AG08395 (cell line): ENCODE measurements at regions not wholly inside any gene's neighbourhood (a gene's known extent, or its start where the extent isn't known, plus 50 kb on each side); places are given as distances from the start of the nearest gene placed in this dataset.
"Not testable (repeated sequence)": the region's sequence is repeated elsewhere in the genome, so short reads cannot be mapped to it uniquely, and the experiment has no call there.

ENCODE experiments used
- DNase-seq: peaks from one replicate; pipeline ENCODE4 v3.0.0; 2012; ENCODE audit warnings: mixed read lengths, low spot score

DNA sequence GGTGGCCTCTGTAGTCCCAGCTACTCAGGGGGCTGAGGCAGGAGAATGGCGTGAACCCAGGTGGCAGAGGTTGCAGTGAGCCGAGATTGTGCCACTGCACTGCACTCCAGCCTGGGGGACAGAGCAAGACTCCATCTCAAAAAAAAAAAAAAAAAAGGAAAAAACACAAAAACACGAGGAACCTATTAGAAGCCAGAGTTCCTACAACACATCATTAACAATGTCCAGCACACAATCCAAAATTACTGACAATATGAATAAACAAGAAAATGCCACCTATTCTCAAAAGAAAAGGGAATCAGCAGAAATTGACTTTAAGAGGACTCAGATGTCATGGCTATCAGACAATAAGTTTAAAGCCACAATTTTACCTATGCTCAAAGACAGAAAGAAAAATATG is 57.3 kb upstream of the HS3ST3A1 start:
- not testable (repeated sequence) for DNase-seq

DNA sequence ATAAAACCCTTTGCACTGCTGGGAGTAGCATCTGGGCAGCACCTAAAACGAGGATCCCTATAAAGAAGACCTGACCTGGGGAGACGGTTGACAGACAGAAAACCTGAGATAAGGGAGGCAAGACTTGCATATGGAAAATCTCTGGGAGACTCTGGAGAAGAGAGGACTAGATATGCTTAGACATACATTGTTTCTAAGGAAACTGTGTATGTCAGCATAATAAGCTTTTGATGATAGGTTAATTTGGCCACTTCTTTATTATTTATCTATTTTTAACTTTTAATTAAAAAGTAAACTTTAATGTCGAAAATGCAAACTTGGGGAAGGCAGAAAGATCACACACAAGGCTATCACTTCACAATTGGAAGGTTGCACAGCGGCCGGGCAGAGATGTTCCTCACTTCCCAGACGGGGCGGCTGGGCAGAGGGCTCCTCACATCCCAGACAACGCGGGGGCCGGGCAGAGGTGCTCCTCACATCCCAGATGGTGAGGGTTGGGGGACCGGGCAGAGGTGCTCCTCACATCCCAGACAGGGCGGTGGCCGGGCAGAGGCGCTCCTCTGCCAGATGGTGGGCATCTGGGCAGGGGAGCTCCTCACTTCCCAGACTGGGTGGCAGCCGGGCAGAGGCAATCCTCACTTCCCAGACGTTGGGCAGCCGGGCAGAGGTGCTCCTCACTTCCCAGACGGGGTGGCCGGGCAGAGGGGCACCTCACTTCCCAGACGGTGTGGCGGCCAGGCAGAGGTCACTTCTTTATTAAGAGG is 64.3 kb upstream of the HS3ST3A1 start:
- DNase-seq: no peak

DNA sequence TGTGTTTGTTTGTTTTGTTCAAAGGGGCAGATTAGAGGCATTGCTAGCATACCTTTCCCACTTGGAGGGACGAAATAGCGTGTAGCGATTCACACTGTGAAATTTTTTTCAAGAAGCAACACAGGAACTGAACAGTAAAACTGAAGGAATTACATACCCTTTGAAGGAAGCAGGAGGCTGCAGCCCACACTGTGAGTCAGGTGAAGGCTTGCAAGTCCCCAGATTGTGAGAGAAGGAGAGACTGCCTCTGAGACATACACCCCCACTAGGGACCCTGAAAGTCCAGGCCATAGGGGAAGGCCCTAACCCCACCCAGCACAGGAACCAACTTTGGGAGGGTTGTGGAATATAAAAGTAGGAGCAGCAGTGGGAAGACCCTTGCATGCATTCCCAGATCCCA is 69.6 kb upstream of the HS3ST3A1 start:
- DNase-seq: no peak

DNA sequence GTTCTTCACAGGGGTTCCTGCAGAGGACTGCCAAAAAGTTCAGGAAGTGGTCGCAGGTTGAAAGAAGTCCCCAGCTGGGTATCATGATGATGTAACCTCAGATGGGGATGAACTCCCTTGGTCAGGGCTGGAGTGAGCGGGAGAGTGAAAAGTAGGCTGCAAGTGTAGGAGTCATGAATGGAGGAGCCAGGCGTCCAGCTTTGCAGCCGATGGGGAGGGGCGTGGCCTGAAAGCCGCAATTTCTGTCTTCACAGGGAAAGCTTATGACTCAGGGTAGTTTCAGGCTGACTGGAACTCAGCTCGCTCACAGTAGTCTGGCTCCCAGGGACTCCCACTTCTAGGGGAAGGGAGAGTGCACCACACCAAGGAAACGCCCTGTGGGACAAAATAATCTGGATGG is 70.0 kb upstream of the HS3ST3A1 start:
- no peak for DNase-seq

DNA sequence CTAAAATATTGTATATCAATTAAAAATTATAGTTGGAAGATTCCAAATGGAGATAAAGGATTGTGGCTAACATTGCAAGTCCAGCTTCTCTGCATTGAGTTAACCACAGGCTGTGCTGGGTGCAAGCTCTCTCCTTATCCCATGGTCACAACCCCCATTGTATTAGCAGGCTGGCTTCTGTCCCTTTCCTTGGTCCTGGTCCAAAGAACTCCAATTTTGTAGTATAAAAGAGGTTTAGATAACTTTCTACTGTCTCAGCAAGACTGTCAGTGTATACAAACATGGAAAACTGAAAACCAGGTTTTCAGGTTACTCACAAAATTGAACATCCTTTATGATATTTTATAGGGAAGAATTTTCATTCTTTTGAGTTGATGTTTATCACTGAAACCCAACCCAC is 76.6 kb upstream of the HS3ST3A1 start:
- DNase-seq: no peak

DNA sequence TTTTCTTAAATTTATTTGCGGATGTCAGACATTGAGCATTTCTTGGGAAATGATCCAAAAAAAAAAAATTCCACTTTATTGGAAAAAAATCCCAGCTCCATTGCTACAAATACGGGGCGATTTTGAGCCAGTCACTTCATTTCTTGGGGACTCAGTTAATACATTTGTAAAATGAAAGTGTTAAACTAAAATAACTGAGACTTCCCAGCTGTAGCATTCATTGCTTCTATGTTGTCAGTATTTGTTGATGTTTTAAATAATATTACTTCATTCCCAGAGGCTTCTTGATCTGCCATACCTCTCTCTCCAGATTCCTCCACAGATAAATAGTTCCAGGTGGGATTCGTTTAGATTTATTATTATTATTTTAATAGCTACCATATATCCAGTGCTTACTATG is 77.1 kb upstream of the HS3ST3A1 start:
- no peak for DNase-seq

DNA sequence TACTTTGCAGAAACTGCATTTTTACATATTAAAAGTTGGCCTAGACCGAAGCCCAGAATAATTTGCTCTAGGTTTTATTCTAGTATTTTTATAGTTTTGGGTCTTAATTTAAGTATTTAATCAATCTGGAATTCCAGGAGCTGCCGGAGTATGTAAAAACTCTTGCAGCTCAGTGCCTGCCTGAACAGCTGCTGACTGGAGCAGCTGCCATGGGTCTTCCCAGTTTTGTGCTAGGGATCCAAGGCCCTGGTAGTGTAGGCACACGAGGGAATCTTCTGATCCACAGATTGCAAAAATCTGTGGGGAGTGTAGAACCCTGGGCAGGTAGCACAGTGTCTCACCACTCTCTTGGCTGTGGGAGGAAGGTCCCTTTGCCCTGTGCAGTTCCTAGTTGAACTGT is 87.0 kb upstream of the HS3ST3A1 start:
- DNase-seq: no peak

DNA sequence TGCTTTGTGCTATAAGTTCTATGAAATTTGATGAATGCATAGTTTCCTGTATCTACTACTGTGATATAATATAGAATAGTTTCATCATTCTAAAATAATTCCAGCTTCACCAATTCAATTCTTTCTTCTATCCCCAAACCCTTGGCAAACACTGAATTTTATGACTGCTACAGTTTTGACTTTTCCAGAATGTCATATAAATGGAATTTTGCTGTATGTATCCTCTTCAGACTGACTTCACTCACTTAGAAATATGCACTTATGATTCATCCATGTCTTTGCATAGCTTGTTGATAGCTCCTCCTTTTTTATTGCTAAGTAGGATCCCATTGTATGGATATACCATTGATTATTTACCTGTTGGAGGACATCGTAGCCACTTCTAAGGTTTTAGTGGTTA is 89.1 kb upstream of the HS3ST3A1 start:
- no peak for DNase-seq

DNA sequence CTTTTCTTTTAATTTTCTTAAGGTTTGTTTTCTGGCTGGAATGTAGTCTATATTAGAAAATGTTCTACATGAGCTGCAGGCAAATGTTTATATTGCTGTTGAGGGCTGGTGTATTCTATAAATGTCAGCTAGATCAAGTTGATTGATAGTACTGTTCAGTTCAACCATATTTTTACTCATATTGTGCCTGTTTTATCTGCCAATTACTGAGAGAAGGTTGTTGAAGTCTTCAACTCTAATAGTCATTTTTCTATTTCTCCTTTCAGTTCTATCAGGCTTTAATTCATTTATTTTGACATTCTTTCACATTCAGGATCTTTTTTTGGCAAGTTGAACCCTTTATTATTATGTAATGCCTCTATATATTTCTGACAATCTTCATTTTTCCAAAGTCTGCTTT is 93.2 kb upstream of the HS3ST3A1 start:
- DNase-seq: no peak

DNA sequence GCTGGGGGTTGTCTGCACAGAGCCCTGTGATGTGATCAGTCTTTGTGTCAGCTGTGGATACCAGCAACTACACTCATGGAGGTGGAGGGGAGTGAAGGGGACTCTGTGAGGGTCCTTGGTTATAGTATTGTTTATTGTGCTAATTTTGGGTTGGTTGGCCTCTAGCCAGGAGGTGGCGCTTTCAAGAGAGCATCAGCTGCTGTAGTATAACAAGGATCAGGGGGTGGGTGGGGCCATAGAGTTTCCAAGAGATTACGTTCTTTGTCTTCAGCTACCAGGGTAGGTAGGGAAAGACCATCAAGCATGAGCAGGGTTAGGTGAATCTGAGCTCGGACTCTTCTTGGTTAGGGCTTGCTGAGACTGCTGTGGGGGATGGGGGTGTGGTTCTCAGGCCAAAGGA is 97.1 kb upstream of the HS3ST3A1 start:
- DNase-seq: no peak

DNA sequence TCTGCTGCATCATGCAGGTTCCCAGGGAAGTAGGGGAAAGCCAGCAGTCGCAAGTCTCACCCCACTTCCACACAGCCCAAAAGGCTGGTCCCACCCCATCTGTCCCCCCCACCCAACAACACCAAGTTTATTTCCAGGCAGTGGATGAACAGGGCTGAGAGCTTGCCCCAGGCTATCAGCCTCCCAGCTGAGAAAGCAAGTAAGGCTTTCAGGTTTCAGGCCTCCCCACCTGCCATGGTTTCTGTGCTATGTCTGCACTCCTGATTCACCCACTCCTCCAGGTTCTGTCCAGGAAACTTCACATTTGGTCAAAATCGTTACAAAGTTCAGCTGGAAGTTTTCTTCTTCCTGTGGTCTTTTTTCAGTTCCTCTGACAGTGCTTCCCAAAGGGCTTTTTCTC is 97.5 kb upstream of the HS3ST3A1 start:
- no peak for DNase-seq

DNA sequence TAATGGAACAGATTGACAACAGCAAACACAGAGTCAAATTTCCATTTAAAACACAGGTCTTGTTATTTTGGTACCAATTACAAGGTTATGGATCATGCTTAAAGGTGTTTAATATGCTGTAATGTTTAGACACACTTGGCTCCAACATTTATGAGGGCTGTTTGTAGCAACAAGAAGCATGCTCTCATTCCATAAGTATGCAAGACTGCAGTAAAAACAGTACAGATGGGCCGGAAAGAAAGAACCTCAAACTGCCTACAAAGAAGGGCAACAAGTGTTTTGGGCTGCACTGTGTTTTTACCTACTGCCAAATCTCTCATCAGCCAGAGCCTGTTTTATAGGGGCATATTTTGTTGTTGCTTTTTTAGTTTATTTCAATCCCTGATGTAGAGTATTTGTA is 100.5 kb upstream of the HS3ST3A1 start:
- DNase-seq: peak; percentile 54

DNA sequence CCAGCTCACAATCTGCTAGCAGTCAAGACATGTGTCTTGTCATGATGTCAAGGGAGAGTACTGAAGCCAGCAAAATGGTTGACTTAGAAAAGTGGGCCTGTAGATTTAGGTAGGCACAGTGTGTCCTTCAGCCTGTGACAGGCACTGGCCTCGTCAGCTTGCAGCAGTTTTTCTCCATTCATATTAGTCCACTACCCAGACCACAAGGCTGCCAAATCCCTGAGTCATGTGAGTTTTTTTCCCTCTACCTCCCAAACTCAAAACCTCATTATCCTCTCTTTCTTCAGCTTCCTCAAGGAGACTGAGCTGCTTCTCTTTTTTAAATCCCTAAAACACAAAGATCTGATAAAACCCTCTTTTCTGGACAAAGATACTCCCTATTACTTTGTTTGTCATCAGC is 102.6 kb upstream of the HS3ST3A1 start:
- peak; percentile 72 for DNase-seq

DNA sequence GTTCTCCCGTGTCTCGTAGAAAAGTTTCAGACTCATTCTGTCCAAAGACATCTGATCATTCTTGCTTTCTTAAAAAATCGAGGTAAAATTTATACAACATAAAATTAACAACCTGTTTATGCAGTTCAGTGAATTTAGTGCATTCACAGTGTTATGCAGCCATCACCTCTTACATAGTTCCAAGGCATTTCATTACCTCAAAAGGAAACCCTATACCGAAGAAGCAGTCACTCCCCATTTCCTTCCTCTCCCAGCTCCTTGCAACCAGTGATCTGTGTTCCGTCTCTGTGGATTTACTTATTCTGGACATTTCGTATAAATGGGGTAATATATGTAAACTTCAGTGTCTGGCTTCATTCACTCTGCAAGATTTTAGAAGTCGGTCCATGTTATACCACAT is 103.5 kb upstream of the HS3ST3A1 start:
- no peak for DNase-seq

DNA sequence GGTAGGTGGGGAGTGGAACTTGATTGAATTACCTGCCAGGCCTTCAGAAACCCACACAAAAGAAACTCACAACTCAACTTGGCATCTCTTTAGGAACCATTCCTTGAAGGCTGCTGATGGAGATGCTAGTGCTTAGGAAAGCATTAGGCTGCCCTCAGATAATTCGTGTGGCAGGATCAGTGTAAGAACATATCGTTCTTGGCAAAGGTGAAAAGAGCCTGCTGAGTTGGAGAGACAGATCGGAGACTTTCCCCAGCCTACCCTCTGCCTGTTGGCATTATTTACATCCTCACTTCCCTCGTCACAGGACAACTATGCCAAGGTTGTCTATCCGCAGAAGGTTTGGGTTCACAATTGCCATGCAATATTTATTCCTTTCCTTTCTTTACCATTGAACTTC is 120.0 kb upstream of the HS3ST3A1 start:
- no peak for DNase-seq

DNA sequence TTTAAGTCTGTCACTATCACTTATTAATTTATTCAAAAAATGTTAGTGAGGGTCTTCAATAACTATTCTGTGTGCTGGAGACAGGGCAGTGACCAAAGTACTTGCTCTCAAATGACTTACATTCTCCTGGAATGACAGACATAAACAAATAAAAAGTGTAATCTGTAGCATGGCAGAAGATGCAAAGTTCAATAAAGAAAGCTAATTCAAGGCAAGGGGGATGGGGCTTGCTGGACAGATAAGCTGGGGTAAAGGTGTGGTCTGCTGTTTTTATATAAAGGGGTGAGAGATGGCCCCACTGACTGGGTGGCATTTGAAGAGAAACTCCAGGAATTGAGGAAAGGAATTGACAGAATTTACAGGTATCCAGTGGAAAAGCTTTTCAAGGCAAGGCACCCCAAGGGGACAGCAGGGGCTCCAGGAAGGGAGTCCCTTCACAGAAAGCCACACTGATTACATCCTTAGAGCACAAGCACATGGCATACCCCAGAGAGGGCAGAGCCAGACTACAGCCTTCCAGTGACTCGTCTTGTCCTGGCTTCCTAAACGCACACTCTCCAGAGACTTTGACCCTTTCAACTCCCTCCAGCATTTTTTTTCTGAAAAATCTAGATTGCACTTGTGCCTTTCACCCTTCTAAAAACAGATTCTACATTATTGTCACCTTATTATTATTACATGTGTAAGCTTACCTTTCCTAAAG is 123.7 kb upstream of the HS3ST3A1 start:
- DNase-seq: peak; percentile 59

DNA sequence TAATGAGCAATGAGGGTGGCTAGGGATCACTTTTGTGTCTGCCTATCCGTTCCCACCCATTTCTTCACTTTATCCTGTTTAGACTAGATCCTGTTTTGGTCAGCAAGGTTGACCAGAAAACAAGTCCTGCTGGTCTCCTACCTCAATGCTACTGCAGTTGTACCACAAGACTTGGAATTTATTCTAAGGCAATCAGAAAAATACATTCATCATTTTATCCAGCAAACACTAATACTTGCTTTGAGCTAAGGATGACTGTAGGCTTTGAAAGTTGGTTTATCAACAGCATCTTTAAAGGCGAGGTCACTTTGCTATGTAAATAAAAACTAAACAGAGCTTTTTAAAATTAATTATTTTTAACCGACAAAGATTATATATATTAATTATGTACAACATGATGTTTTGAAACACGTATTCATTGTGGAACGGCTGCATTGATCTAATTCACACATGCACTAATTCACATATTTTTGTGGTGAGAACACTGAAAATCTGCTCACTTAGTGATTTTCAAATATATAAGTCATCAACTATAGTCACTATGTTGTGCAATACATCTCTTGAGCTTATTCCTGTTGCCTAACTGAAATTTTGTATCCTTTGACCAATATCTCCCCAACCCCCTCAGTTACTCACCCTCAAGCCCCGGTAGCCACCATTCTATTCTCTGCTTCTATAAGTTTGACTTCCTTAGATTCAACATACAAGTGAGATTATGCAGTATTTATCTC is 125.9 kb upstream of the HS3ST3A1 start:
- DNase-seq: peak; percentile 40

DNA sequence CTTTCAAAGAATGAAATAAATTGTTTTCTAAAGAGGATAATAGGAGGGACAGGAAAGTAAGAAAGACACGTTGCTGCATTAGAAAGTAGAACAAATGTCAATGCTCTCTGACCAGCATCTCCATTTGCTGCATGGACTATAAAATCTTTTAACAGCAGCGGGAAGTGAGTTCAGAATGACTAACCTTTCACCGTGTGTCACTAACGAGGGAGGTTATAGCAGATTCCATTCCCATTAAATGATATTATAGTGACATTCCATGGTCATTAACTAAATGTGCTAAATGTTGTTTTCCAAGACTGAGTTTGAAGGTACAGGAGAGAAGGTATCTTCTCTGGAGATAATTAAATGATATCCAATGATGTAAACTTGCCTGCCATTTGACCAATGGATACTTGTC is 127.1 kb upstream of the HS3ST3A1 start:
- peak; percentile 52 for DNase-seq

DNA sequence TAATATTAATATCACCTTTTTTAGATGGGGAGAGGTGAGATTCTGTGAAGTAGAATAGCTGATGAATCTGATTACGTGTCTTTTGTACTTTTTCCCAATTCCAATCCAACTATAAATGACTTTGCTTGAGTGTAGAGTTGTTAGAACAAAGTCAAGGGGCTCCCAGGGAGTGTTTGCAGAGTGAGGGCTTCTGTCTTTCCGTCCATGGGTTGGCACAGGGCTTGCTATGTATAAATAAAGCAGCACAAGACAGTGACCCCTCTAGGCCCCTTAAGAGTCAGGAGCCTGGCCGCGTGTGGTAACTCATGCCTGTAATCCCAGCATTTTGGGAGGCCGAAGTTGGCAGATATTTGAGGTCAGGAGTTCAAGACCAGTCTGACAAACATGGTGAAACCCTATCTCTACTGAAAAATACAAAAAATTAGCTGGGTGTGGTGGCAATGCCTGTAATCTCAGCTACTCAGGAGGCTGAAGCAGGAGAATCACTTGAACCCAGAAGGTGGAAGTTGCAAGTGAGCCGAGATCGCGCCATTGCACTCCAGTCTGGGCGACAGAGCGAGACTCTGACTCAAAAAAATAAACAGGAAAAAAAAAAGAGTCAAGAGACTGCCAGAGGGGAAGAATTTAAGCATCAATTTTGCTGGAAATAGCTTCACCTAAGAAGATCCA is 127.9 kb upstream of the HS3ST3A1 start:
- no peak for DNase-seq

DNA sequence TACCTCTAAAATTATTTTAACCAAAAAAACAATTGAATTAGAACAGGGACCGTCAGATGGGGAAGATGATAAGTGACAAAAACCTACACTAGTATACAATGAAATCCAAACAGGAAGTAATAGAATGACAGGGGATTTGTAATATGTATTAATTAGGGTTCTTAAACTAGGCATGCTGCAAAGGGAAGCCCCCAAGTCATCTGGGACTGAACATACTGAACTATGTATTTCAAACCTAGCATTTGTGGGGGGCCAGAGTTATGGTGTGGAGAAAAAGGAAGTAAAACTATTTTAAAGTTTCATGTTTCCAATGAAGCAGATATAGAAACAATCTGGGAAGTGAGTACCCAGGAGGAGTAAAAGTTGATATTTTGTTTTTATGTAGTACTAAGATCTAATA is 133.2 kb upstream of the HS3ST3A1 start:
- no peak for DNase-seq

DNA sequence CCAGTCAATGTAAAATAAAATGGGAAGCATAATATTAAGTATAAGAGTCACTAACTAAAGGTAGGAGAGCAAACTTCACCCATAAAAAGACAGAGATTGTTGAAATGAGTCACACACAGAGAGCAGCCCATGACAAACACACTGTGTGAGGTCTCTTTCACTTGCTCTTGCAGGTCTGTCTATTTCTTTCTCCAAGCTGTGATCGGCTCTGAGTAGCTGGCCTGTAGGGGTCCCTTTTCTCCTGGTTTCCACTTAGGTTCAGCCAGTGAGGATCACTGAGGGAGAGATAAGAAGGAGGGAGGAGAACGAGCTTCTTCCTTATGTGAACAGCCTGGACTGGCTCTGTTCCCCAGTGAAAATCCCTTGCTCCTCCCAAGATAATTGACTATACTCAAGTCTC is 133.7 kb upstream of the HS3ST3A1 start:
- DNase-seq: peak; percentile 19

DNA sequence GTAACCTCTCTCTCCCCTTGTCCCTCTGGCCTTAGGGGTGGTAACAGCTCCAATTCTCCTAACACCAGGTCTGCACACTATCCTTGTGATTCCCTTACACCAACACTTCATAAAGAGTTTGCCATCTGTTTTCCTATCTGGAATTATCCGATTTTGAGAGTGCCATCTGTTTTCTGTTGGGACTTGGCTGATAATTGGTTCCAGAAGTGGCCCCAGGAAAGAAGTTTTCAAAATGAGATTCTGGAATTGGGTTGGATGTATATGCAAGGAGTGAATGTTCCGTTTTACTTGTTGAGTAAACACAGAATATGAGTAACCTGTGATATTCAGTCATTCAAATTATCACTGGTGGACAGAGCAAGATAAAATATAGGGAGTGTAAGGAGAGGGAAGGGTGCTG is 134.1 kb upstream of the HS3ST3A1 start:
- no peak for DNase-seq

DNA sequence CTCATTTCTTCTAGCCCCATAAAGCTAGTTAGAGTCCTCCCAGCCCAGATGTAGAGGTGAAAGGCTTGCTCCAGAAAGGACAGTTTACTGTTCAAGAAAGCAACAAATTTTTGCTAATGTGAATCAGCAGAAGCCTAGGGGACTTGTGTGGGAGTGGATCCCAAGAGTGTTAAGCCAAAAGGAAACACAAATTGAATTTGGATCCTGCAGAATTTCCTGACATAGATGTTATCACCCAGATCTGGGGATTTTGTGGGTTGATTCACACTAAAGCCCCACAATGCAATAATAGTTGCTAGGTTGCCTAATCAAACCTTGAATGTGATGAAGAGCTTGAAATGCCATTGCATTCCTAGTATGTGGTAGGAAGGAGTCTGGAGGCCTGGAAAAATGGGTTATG is 135.2 kb upstream of the HS3ST3A1 start:
- DNase-seq: peak; percentile 77
